Neural cell (in vitro differentiated cells): ENCODE measurements at regions not wholly inside any gene's neighbourhood (a gene's known extent, or its start where the extent isn't known, plus 50 kb on each side); places are given as distances from the start of the nearest gene placed in this dataset.

ENCODE experiments used
- CTCF ChIP-seq: fragments of 450-650 bp; IDR thresholded peaks from 2 replicates; pipeline ENCODE4 v1.5.1; 2014; ENCODE audit warnings: antibody characterized with exemption, mild to moderate bottlenecking, moderate library complexity; ENCODE audit not compliant: poor library complexity, severe bottlenecking
- EP300 ChIP-seq: fragments of 450-650 bp; conservative IDR thresholded peaks from 2 replicates; pipeline ENCODE4 v1.6.1; 2014; ENCODE audit warnings: antibody characterized with exemption, mild to moderate bottlenecking, moderate library complexity; ENCODE audit not compliant: poor library complexity, severe bottlenecking
- EZH2 ChIP-seq: fragments of 200-600, 300-800 bp; shearing (Covaris generic), sonication (generic); IDR thresholded peaks from 2 replicates; pipeline ENCODE4 v1.6.1; 2014; ENCODE audit warnings: antibody characterized with exemption, low read length, borderline replicate concordance, mild to moderate bottlenecking; ENCODE audit not compliant: insufficient read depth, poor library complexity, severe bottlenecking
- MXI1 ChIP-seq: fragments of 450-650 bp; conservative IDR thresholded peaks from 2 replicates; pipeline ENCODE4 v1.6.1; 2014; ENCODE audit warnings: antibody characterized with exemption, mild to moderate bottlenecking; ENCODE audit not compliant: poor library complexity, severe bottlenecking
- POLR2AphosphoS5 ChIP-seq: IDR thresholded peaks from 2 replicates; pipeline ENCODE4 v1.6.1; 2012
- RAD21 ChIP-seq: fragments of 450-650 bp; conservative IDR thresholded peaks from 2 replicates; pipeline ENCODE4 v1.6.1; 2014; ENCODE audit warnings: antibody characterized with exemption, mild to moderate bottlenecking, moderate library complexity
- REST ChIP-seq: IDR thresholded peaks from 2 replicates; pipeline ENCODE4 v1.6.1; 2012; ENCODE audit warnings: borderline replicate concordance
- TAF1 ChIP-seq: IDR thresholded peaks from 2 replicates; pipeline ENCODE4 v1.6.1; 2012; ENCODE audit warnings: low read depth

GRCh38 chr5:96067894-96068614 is 106.4 kb upstream of the ELL2 start:
- TF ChIP-seq CTCF (no peak), EP300 (no peak), REST (peak; percentile 19), POLR2AphosphoS5 (no peak), TAF1 (no peak), RAD21 (no peak), EZH2 (no peak), MXI1 (no peak)
